Psoas muscle (tissue), 7 donors: ENCODE measurements at regions not wholly inside any gene's neighbourhood (a gene's known extent, or its start where the extent isn't known, plus 50 kb on each side); places are given as distances from the start of the nearest gene placed in this dataset.

ENCODE experiments used
- ATAC-seq, 4 donors: fragments of 200-7000 bp; cut with Tn5 transposase; one replicate each; pipeline ENCODE4 v1.9.1; 2020; ENCODE audit warnings: moderate library complexity in 3 of 4, mild to moderate bottlenecking in 2 of 4
- DNase-seq, 2 donors: peaks; one replicate each; pipeline ENCODE4 v3.0.0-alpha.2; 2020
- H3K27ac ChIP-seq: fragments of 200-600 bp; one replicate; pipeline ENCODE4 v1.8.0; 2022
- H3K27me3 ChIP-seq, 3 donors: fragments of 200-600 bp in 1 of 3; one replicate each; pipeline versions ENCODE4 v1.6.1 to v1.8.0; 2013 to 2022; ENCODE audit warnings: low read length in 2 of 3, mild to moderate bottlenecking in 2 of 3, moderate library complexity in 1 of 3; ENCODE audit not compliant: insufficient read depth in 3 of 3
- H3K36me3 ChIP-seq, 2 donors: fragments of 200-600 bp in 1 of 2; one replicate each; pipeline versions ENCODE4 v1.6.1 to v1.8.0; 2013 to 2022; ENCODE audit warnings: low read depth in 1 of 2, mild to moderate bottlenecking in 1 of 2, moderate library complexity in 1 of 2; ENCODE audit not compliant: insufficient read depth in 1 of 2
- H3K4me1 ChIP-seq: fragments of 200-600 bp; one replicate; pipeline ENCODE4 v1.8.0; 2022
- H3K4me3 ChIP-seq: fragments of 200-600 bp; one replicate; pipeline ENCODE4 v1.8.0; 2022; ENCODE audit warnings: mild to moderate bottlenecking
- H3K9me3 ChIP-seq: fragments of 200-600 bp; one replicate; pipeline ENCODE4 v1.8.0; 2022
- WGBS, 3 donors: extraction: QIAGEN DNeasy Blood & Tissue Kit; methylation state at CpG; one replicate each; pipeline versions ENCODE4 v1.1.6 to v1.1.7; 2013; 5-methylcytosine and 5-hydroxymethylcytosine counted together
- intact Hi-C, 2 donors: fragments of 100-400 bp; cut with DNase I; formaldehyde crosslinking; loops; one replicate each; pipeline versions ENCODE4 v1.11.0 to v1.14.2; 2022
- TF ChIP-seq, protein P1 (sequence below): fragments of 200-600 bp; IDR thresholded peaks from one replicate; pipeline ENCODE4 v1.8.0; 2022; ENCODE audit warnings: antibody characterized with exemption
- donor health status: healthy with polysubstance abuse.
- donor health status: DM: no; HTN: no; CAD: no; lungs with moderate emphysema.
- donor health status: Bipolar disorder and iron deficiency.
- donor health status: healthy.
- donor health status: DM: yes; HTN: yes; CAD: no.
- donor health status: DM: no; HTN: no; CAD: no.
- donor health status: DM: yes; HTN: yes; CAD: no.

DNA sequence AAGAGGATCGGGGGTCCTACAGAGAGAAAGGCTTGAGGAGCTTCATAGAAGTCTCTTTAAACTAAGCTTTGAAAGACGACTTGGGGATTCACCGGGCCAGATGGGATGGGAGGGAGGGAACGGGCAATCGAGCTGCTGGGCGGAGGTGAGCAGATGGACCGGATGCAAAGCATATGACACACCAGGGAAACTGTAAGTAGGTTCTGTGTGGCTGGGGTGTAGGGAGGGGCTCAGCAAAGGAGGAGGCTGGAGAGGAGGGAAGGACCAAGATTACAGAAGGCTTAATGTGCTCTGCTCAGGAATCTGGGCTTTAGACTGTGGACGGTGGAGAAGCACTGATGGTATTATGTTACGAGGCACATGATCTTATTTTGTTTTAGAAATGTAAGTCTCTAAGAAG, 131.5 kb downstream of the MAIP1 start:
- Histone ChIP-seq H3K27ac (no peak overlapping the region), H3K4me3 (no peak overlapping the region), H3K27me3 (no peaks in the 10 kb centered on the region), H3K36me3 (no peaks in the 10 kb centered on the region), H3K9me3 (no peaks in the 10 kb centered on the region), H3K4me1 (no peaks in the 10 kb centered on the region)
- ATAC-seq (no peak), DNase-seq (no peak)
- intact Hi-C loops, result no loop called here
- WGBS, 3 donors, result 64 to 70% (median 67%) methylated on average over 9 of the region's 9 CpGs
- TF ChIP-seq, protein P1, sequence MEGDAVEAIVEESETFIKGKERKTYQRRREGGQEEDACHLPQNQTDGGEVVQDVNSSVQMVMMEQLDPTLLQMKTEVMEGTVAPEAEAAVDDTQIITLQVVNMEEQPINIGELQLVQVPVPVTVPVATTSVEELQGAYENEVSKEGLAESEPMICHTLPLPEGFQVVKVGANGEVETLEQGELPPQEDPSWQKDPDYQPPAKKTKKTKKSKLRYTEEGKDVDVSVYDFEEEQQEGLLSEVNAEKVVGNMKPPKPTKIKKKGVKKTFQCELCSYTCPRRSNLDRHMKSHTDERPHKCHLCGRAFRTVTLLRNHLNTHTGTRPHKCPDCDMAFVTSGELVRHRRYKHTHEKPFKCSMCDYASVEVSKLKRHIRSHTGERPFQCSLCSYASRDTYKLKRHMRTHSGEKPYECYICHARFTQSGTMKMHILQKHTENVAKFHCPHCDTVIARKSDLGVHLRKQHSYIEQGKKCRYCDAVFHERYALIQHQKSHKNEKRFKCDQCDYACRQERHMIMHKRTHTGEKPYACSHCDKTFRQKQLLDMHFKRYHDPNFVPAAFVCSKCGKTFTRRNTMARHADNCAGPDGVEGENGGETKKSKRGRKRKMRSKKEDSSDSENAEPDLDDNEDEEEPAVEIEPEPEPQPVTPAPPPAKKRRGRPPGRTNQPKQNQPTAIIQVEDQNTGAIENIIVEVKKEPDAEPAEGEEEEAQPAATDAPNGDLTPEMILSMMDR, result no peak

DNA sequence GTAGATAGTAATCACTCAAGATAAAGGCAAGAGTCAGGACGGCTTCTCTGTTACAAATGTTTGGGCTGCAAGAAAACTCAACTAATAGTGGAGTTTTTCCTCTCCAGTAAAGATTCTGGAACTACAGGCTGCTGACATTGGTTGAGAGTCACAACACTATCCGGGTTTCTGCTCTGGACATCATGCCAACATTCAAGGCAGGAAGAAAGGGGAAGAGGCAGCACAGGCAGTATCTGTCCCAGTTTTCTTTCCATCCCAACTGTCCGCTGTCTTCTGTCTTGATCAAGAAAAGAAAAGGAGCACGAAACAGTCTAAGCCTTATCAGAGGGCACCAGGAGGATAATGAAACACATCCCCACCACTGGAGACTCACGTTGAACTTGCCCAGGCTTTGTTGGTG, 132.1 kb downstream of the MAIP1 start:
- Histone ChIP-seq H3K9me3 (no peaks in the 10 kb centered on the region), H3K36me3 (no peaks in the 10 kb centered on the region), H3K4me3 (no peak overlapping the region), H3K27me3 (no peaks in the 10 kb centered on the region), H3K27ac (no peak overlapping the region), H3K4me1 (no peaks in the 10 kb centered on the region)
- ATAC-seq (no peak), DNase-seq (no peak)
- intact Hi-C loops, result no loop called here
- 58 to 70% (median 60%) methylated on average over 5 of the region's 5 CpGs for WGBS, 3 donors
- TF ChIP-seq, protein P1, result no peak

DNA sequence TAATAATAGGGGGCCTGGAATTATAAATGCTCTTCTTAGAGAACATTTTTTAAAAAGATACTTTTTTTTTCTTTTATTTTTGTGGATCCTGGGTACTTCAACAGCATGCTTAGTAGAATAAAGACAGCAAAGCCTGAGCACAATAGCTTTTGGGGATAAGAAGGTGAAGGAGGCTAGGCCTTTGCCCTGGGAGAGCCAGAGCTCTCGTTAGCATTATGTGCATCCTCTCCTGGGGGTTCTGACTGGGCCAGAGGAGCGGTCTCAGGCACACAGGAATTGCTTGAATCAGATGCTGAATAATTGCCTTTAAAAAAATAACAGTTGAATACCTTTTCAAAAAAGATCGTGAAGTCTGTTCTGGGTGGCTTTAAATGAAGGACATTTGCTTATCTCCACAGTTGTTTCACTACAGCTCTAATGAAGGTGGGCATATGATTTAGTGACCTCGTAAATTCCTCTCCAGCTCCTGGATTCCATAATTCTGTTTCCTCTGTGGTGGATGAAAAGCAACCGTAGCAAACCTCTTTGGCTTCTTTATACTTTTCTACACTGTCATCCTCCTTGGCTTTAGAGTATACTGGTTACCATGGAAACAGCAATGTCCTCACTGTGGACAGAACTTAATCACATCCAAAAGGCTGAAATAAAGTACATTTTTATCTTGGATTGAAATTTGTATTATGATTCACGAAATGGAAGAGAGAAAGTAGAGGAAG, 133.8 kb downstream of the MAIP1 start:
- intact Hi-C loops, result no loop called here
- DNase-seq (no peak), ATAC-seq (no peak)
- WGBS, 3 donors, result 57 to 64% (median 61%) methylated on average over 6 of the region's 6 CpGs
- no peak overlapping the region for H3K4me3 ChIP-seq
- no peaks in the 10 kb centered on the region for H3K27me3 ChIP-seq
- no peaks in the 10 kb centered on the region for H3K4me1 ChIP-seq
- H3K9me3 ChIP-seq, result no peaks in the 10 kb centered on the region
- H3K27ac ChIP-seq, result no peak overlapping the region
- no peaks in the 10 kb centered on the region for H3K36me3 ChIP-seq
- TF ChIP-seq, protein P1, result no peak

GRCh38 chr2:200089756-200090109, 134.4 kb downstream of the MAIP1 start:
- no peak for ATAC-seq
- TF ChIP-seq, protein P1, result no peak
- no peak overlapping the region for H3K4me3 ChIP-seq
- H3K36me3 ChIP-seq, result no peaks in the 10 kb centered on the region
- no peak for DNase-seq
- H3K27ac ChIP-seq, result no peak overlapping the region
- no peaks in the 10 kb centered on the region for H3K4me1 ChIP-seq
- intact Hi-C loops, result no loop called here
- no peaks in the 10 kb centered on the region for H3K27me3 ChIP-seq
- no peaks in the 10 kb centered on the region for H3K9me3 ChIP-seq
- 54 to 65% (median 64%) methylated on average over 6 of the region's 6 CpGs for WGBS, 3 donors

GRCh38 chr2:200090683-200091082, 135.3 kb downstream of the MAIP1 start:
- no peak for DNase-seq
- Histone ChIP-seq H3K27ac (no peak overlapping the region), H3K36me3 (no peaks in the 10 kb centered on the region), H3K9me3 (no peaks in the 10 kb centered on the region), H3K4me1 (no peaks in the 10 kb centered on the region), H3K4me3 (no peak overlapping the region), H3K27me3 (no peaks in the 10 kb centered on the region)
- intact Hi-C loops, result no loop called here
- ATAC-seq, result no peak
- 65 to 73% (median 66%) methylated on average over 6 of the region's 6 CpGs for WGBS, 3 donors
- TF ChIP-seq, protein P1, result no peak
